ENCODE measurements at regions not wholly inside any gene's neighbourhood (a gene's known extent, or its start where the extent isn't known, plus 50 kb on each side); places are given as distances from the start of the nearest gene placed in this dataset.

GRCh38 chr11:106177311-106177710, 99.8 kb downstream of the AASDHPPT start (continued):
- TF ChIP-seq REST (IDR thresholded peaks at IDR 0.05; ENCODE audit: low read depth) (no peak), ELF1 (IDR thresholded peaks at IDR 0.05; ENCODE audit: borderline replicate concordance, low read depth) (no peak)

GRCh38 chr11:106178361-106178760, 100.9 kb downstream of the AASDHPPT start:
- no TSS peak for BruUV-seq (replicated peaks)
- ChIA-PET POLR2A (no interaction called here), CTCF (no interaction called here), RAD21 (ENCODE audit: low non-redundant PET in 1 of 2, low total read pairs in 2 of 2, uncharacterized antibody in 2 of 2, unreplicated experiment in 2 of 2) (no interaction called here)
- H3K4me3 ChIP-seq (replicated peaks in 1 of 2; ENCODE audit: low read depth in 1 of 2, low read length in 2 of 2) = no peak overlapping the region
- no peak overlapping the region for H3K9ac ChIP-seq (ENCODE audit: low read length)
- no peaks in the 10 kb centered on the region for H3K4me1 ChIP-seq (ENCODE audit: control insufficient read depth in 1 of 2, insufficient read depth in 2 of 2, low read length in 2 of 2)
- H3K9me2 ChIP-seq (ENCODE audit: insufficient read depth) = no peaks in the 10 kb centered on the region
- no peaks in the 10 kb centered on the region for H3K9me3 ChIP-seq (ENCODE audit: control insufficient read depth in 1 of 2, insufficient read depth in 1 of 2, low read depth in 1 of 2, low read length in 2 of 2)
- H3K27me3 ChIP-seq (ENCODE audit: insufficient read depth, low read length) = no peaks in the 10 kb centered on the region
- no peaks in the 10 kb centered on the region for H4K20me1 ChIP-seq (ENCODE audit: insufficient read depth)
- H3K27ac ChIP-seq (ENCODE audit: low read depth, low read length) = no peak overlapping the region
- intact Hi-C loops (cut with micrococcal nuclease) = no loop called here
- H3K79me2 ChIP-seq (ENCODE audit: insufficient read depth, low read length) = no peaks in the 10 kb centered on the region
- no peak for DNase-seq (ENCODE audit: low read depth, low spot score)
- H3K36me3 ChIP-seq (ENCODE audit: control insufficient read depth in 1 of 2, insufficient read depth in 2 of 2, low read length in 2 of 2) = no peaks in the 10 kb centered on the region
- H3K4me2 ChIP-seq (ENCODE audit: low read length) = no peak overlapping the region
- no peak overlapping the region for H2AFZ ChIP-seq (ENCODE audit: low read depth, low read length, poor library complexity, severe bottlenecking)
- ATAC-seq = no peak
- TF ChIP-seq POLR2AphosphoS5 (IDR thresholded peaks at IDR 0.05; ENCODE audit: low read depth, low read length) (no peak), FOSL1 (IDR thresholded peaks at IDR 0.05; ENCODE audit: low read depth) (no peak), CEBPB (IDR thresholded peaks at IDR 0.05; ENCODE audit: low read depth) (no peak), ZFX (IDR thresholded peaks at IDR 0.05) (no peak), CTCF (IDR thresholded peaks at IDR 0.05 in 2 of 3, conservative IDR thresholded peaks at IDR 0.05 in 1 of 3; ENCODE audit: borderline replicate concordance in 1 of 3, insufficient read depth in 1 of 3, low read depth in 2 of 3, low read length in 2 of 3) (no peak), REST (IDR thresholded peaks at IDR 0.05; ENCODE audit: low read depth) (no peak), JUND (IDR thresholded peaks at IDR 0.05) (no peak), ATF3 (IDR thresholded peaks at IDR 0.05) (no peak), EZH2phosphoT487 (IDR thresholded peaks at IDR 0.05; ENCODE audit: borderline replicate concordance) (no peak), SIN3A (IDR thresholded peaks at IDR 0.05; ENCODE audit: low read depth) (no peak), EZH2 (IDR thresholded peaks at IDR 0.05) (no peak), ZNF274 (IDR thresholded peaks at IDR 0.05; ENCODE audit: low read depth, low read length) (no peak), POLR2A (IDR thresholded peaks at IDR 0.05; ENCODE audit: borderline replicate concordance, extremely low read depth, insufficient read depth, insufficient read length) (no peak), ELF1 (IDR thresholded peaks at IDR 0.05; ENCODE audit: borderline replicate concordance, low read depth) (no peak), CBX3 (IDR thresholded peaks at IDR 0.05; ENCODE audit: low read depth) (no peak), YY1 (IDR thresholded peaks at IDR 0.05; ENCODE audit: extremely low read depth, insufficient replicate concordance, low read depth, low read length) (no peak), SRF (IDR thresholded peaks at IDR 0.05; ENCODE audit: low read depth) (no peak), RAD21 (IDR thresholded peaks at IDR 0.05; ENCODE audit: low read depth) (no peak)
